OCI-LY1 (cell line): ENCODE measurements at regions not wholly inside any gene's neighbourhood (a gene's known extent, or its start where the extent isn't known, plus 50 kb on each side); places are given as distances from the start of the nearest gene placed in this dataset.

ENCODE experiments used
- EZH2 ChIP-seq: fragments of 200-600 bp; sonication (generic), shearing (Covaris generic); IDR thresholded peaks from 2 replicates; pipeline ENCODE4 v1.8.0; 2017; ENCODE audit warnings: borderline replicate concordance, mixed run types, mild to moderate bottlenecking, antibody characterized with exemption, low read length, moderate library complexity, mixed read lengths
- TF ChIP-seq, protein P1 (sequence below): fragments of 200-600 bp; sonication (generic), shearing (Covaris generic); IDR thresholded peaks from 2 replicates; pipeline ENCODE4 v1.5.1; 2017; ENCODE audit warnings: mild to moderate bottlenecking, antibody characterized with exemption, low read length, moderate library complexity, mixed read lengths

DNA sequence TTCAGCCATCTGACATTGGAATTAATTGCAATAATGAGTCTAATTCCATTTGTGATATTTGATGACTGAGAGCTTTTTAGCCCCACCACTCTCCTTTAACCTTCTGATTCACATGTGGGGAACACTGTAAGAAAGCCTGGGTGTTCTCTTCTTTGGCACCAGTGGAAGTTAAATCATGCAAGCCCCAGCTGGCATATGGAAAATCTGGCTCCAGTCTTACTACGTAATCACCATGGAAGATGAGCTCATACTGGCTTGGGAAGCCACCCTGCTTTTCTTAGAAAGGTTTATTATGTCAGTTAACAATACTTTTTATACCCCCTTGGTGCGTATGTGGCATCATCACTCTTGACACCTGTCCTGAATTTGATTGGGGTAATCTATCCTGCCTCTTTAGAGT, 479.3 kb downstream of the SLC16A7 start:
- TF ChIP-seq, protein P1, sequence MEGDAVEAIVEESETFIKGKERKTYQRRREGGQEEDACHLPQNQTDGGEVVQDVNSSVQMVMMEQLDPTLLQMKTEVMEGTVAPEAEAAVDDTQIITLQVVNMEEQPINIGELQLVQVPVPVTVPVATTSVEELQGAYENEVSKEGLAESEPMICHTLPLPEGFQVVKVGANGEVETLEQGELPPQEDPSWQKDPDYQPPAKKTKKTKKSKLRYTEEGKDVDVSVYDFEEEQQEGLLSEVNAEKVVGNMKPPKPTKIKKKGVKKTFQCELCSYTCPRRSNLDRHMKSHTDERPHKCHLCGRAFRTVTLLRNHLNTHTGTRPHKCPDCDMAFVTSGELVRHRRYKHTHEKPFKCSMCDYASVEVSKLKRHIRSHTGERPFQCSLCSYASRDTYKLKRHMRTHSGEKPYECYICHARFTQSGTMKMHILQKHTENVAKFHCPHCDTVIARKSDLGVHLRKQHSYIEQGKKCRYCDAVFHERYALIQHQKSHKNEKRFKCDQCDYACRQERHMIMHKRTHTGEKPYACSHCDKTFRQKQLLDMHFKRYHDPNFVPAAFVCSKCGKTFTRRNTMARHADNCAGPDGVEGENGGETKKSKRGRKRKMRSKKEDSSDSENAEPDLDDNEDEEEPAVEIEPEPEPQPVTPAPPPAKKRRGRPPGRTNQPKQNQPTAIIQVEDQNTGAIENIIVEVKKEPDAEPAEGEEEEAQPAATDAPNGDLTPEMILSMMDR: no peak
- TF ChIP-seq EZH2: no peak
